ENCODE measurements at regions not wholly inside any gene's neighbourhood (a gene's known extent, or its start where the extent isn't known, plus 50 kb on each side); places are given as distances from the start of the nearest gene placed in this dataset.

GRCh38 chr18:78390348-78390951, 589.2 kb upstream of the SALL3 start:
- DNase-seq (ENCODE audit: low read depth): no peak
- no peak overlapping the region for H3K4me3 ChIP-seq (ENCODE audit: low read depth, low read length)
- TF ChIP-seq CTCF (conservative IDR thresholded peaks at IDR 0.05; ENCODE audit: low read depth, low read length): no peak

GRCh38 chr18:78390952-78391348, 588.7 kb upstream of the SALL3 start:
- no peak for DNase-seq (ENCODE audit: low read depth)
- no peak overlapping the region for H3K4me3 ChIP-seq (ENCODE audit: low read depth, low read length)
- TF ChIP-seq CTCF (conservative IDR thresholded peaks at IDR 0.05; ENCODE audit: low read depth, low read length): no peak

- no peak for TF ChIP-seq CTCF (conservative IDR thresholded peaks at IDR 0.05; ENCODE audit: low read depth, low read length)
- DNase-seq (ENCODE audit: low read depth): no peak
- H3K4me3 ChIP-seq (ENCODE audit: low read depth, low read length): no peak overlapping the region
Measured at GRCh38 chr18:78393086-78393862, 586.3 kb upstream of the SALL3 start.

GRCh38 chr18:78396077-78396476, 583.5 kb upstream of the SALL3 start:
- no peak overlapping the region for H3K4me3 ChIP-seq (ENCODE audit: low read depth, low read length)
- no peak for TF ChIP-seq CTCF (conservative IDR thresholded peaks at IDR 0.05; ENCODE audit: low read depth, low read length)
- no peak for DNase-seq (ENCODE audit: low read depth)

- H3K4me3 ChIP-seq (ENCODE audit: low read depth, low read length): no peak overlapping the region
- DNase-seq (ENCODE audit: low read depth): no peak
- TF ChIP-seq CTCF (conservative IDR thresholded peaks at IDR 0.05; ENCODE audit: low read depth, low read length): no peak
Measured at GRCh38 chr18:78396756-78397155, 582.9 kb upstream of the SALL3 start.

- no peak overlapping the region for H3K4me3 ChIP-seq (ENCODE audit: low read depth, low read length)
- DNase-seq (ENCODE audit: low read depth): no peak
- no peak for TF ChIP-seq CTCF (conservative IDR thresholded peaks at IDR 0.05; ENCODE audit: low read depth, low read length)
Measured at GRCh38 chr18:78399992-78400503, 579.6 kb upstream of the SALL3 start.
